ENCODE measurements at regions not wholly inside any gene's neighbourhood (a gene's known extent, or its start where the extent isn't known, plus 50 kb on each side); places are given as distances from the start of the nearest gene placed in this dataset.

DNA sequence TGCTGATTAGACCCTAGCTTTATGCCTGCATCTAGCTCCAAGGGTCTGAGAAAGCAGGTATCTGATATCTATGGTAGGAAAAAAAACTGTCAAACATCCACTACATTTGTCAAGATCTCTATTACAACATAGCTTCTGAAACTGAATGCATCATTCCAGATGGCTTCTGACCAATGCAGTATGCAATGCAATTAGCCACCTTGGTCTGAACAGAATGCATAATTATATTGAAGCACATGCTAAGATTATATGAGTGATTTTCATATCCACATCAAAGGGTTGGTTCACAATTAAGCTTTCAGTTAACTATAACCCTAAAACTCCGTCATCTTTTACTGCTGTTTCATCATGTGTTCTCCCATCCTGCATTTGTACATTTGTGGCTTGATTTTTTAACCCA, 271.4 kb downstream of the POLR1F start:
- DNase-seq: peak; percentile 20

DNA sequence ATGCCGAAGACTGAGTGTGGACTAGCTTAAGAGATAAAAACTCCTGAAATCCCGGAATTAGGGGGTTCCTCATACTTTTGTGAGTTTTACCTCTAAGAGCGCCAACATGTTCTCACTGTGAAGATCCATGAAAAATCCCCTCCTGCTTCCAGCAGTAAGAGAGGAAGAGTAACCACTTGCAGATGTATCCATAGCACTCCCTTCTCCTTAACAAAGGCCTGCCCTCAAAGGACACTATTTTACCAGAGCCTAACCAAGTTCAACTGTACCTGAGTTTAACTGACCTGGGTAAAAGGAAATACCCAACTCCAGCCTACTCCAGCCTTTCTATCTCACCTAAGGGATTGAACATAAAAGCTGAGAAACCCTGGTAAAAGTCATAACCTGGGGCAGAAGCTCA, 280.9 kb downstream of the POLR1F start:
- no peak for DNase-seq

DNA sequence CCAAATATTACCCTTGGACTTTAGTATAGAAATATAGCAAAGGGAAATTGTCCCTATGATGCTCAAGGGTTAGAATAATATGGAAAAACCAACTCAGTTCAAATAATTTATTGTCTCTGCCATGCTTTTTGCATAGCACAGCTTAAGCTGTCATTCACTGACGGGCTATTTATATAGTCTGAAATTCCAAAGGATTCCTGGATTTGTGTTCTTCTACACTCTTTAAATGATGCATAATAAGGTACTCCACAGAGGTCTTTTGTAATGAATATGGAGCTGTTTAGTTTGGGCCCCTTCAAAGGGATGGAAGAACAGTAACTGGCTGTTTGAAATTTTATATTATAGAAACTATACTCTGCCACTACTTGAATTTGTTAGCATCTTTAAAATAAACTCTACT, 276.6 kb upstream of the FERD3L start:
- no peak for DNase-seq

DNA sequence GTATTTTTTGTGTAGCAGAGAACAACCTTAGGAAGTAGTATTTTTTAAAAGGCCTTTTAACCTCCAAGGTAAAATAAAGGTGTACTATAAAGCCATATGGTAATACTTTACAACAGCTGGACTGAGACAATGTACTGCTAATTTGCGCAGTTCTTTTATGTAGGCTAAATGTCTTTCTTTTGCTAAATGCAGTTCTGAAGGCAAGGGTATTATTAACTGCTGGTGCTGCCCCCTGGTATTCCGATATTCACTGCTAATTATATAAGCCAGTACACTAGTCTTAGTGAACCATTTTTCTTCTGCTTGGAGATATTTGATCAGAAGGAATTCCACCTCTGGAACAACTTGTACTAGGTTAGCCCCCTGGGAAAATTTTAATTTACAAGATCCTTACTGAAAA, 272.0 kb upstream of the FERD3L start:
- DNase-seq: no peak

GRCh38 chr7:19415123-19415522, 269.9 kb upstream of the FERD3L start:
- no peak for DNase-seq

- peak; percentile 34 for DNase-seq
These were observed 268.3 kb upstream of the FERD3L start for GRCh38 chr7:19413443-19413965.

DNA sequence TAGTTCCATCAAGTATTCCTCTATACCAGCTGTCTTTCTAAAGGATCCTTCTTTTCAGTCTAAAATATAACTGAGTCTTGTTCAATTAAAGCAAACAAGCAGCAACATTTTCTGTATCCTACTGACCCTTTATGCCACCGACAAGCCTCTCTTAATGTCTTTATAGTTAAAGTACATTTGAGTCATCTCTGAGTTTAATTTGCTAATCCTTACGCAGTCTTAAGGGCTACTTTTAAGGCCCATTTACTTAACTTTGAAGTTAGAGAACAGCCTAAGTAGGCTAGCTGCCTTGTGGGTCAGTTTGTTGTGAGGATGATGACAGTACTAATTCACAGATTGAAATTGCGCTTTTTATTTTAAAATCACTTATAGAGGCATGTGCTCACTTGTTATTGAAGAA, 265.5 kb upstream of the FERD3L start:
- peak; percentile 37 for DNase-seq

DNA sequence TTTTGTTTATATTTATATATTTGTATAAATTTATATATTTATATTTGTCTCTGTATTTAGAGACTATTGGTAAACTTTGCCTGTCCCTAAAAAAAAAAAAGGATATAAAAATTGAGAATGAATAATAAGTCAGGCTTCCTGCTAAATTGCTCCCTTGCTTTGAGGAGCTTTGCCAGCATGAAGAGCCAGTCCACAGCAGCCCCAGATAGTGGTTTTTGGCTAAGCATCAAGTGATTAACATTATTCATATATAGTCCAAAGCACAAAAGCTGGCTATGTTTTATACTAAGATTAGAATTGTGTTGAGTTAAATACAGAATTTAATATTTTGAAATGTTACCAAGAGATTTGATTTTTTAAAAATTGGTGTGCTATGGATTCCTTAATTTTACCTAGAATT, 264.9 kb upstream of the FERD3L start:
- DNase-seq: peak; percentile 8

DNA sequence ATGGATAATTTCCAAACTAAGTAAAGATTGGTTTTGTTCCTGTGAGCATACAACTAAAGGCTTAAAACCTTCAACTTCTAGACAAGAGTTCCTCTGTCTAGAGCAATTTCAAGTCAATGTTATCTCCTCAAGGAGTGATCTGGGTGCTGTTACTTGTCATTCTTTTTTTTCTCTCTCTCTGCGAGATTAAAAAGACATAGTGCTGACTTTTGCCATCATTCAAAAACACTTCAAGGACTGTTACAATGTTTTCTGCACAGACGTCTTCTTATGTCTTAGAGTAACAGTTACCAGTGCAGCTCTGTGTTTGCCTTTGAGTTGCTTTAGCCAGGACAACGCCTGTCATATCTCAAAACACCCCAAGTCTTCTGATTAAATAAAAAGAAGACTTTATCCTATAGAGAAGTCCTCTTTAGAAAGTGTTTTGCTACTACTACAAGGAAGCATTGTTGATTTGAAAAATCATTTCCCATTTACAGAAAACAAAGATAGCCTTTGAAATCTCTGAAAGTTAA, 263.5 kb upstream of the FERD3L start:
- no peak for DNase-seq

DNA sequence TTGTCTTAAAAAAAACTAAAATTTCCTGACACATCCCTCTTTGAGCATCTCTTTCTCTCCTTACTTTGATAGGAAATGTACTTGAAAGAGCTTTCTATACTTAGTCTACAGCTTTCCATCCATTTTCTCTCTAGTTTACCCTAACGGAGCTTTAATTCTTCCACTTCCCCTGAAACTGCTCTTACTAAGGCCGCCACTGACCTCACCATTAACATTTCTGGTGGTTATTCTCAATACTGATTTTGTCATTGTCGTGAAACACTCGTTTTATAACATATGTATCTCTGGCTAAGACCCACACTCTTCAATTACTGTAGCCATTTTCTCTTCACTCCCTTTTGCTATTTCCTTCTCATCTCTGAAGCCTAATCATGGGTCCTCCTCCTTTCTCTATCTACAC, 262.0 kb upstream of the FERD3L start:
- no peak for DNase-seq

GRCh38 chr7:19405541-19405940, 260.3 kb upstream of the FERD3L start:
- DNase-seq: peak; percentile 89

DNA sequence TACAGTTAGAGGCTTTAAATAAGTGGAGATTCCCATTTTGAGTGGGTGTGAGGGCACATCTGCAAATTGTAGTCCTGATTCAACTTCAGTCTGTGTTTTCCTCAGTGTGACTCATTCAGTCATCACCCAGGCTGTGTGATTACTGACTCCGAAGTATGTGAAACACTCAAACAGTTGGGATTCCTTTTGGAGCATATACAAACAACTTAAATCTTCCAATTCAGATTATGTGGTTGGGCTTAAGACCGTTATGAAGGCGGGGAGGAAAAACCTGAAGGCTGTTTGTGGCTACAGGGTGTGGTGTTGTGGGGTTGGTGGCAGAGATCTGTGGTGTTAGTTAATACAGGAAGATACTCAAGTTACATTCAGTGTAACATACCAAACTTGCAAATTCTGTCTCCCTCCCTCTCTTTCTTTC, 259.7 kb upstream of the FERD3L start:
- peak; percentile 100 for DNase-seq

DNA sequence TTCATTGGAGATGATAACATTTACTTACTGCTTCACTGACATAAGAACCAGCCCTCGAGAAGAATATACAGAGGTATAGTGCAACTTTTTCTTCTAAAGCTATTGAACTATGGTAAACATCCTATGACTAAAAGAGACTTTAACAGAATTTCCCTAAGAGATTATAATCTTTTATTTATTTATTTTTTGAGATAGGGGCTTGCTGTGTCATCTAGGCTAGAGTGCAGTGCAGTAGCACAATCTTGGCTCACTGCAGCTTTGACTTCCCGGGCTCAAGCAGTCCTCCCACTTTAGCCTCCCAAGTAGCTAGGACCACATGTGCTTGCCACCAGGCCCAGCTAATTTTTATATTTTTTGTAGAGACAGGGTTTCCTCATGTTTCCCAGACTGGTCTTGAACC, 258.5 kb upstream of the FERD3L start:
- DNase-seq: no peak

DNA sequence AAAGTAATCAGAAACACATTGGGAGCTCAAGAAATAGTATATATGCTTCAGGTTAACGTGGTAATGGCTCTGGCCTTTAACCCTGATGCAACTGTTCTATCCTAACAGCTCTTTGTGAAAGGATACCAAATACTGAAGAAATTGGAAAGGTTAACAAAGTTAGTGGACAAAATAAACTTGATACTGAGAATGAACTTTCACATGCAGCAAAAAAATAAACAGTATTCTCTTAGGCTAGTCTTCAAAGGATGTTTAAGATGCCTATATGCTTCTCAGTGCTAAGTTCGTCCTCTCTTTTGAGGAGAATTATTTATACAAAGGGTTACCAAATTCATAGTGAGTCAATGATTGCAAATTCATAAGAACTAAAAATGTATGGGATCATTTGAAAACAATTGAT, 256.2 kb upstream of the FERD3L start:
- DNase-seq: peak; percentile 11

DNA sequence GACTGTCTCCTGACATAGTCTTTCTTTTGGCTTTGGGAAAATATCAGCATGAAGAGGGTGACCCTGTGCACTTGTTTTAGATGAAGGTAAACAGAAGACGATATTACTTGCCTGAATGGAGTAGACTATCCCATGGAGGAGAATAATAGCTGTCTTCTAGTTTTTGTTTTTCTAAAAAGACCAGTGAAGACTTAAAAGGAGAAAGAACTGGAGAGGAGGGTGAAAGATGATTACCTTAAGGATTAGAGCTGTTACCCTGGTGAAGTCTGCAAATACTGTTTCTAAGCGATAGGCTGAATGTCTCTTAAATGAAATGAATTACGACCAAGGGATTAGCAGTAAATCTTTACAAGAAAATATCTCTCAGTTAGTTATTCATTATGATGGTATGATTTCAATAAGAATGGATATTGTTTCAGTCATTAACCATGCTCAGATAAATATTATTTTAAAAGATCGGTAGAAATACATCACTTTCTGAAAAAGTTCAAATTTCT, 255.6 kb upstream of the FERD3L start:
- no peak for DNase-seq

GRCh38 chr7:19397911-19398310, 252.7 kb upstream of the FERD3L start:
- peak; percentile 70 for DNase-seq

GRCh38 chr7:19392246-19392645, 247.0 kb upstream of the FERD3L start:
- DNase-seq: peak; percentile 88

- DNase-seq: no peak
These were observed 245.6 kb upstream of the FERD3L start for GRCh38 chr7:19390795-19391194.

DNA sequence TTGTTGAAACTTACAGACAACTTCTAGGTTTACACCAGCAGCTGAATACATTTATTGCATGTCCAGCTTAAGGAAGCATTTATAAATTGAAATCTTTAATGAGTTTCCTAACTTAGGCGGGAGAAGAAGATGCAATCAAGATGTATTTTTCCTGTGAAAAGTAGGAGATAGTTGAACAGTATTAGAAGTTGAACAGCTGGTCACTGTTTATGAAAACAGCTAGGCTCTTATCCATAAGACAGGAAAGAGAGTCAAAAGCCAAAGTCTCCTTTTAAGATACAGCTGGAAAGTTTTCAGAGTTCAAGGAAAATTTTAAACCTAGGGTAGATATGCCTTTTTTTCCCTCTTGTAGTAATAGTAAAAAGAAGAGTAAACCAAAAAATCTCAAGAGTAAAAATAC, 236.1 kb upstream of the FERD3L start:
- no peak for DNase-seq

DNA sequence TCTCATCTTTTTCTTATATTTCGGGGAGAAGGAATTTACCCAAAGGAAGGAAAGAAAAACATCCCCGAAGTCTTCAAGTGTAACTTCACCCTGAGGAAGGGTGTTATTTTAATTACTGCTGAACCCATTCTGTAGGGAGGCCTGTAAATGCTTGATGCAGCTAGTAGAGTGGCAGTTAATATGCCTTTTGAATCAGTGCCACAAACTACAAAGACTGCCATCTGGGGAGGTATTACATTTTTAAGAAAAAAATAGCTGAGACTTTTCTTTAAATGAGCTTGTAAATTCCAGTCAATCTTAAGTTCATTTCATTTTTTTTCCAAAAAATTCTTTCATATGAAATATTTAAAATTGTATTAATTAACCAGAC, 233.1 kb upstream of the FERD3L start:
- peak; percentile 32 for DNase-seq

DNA sequence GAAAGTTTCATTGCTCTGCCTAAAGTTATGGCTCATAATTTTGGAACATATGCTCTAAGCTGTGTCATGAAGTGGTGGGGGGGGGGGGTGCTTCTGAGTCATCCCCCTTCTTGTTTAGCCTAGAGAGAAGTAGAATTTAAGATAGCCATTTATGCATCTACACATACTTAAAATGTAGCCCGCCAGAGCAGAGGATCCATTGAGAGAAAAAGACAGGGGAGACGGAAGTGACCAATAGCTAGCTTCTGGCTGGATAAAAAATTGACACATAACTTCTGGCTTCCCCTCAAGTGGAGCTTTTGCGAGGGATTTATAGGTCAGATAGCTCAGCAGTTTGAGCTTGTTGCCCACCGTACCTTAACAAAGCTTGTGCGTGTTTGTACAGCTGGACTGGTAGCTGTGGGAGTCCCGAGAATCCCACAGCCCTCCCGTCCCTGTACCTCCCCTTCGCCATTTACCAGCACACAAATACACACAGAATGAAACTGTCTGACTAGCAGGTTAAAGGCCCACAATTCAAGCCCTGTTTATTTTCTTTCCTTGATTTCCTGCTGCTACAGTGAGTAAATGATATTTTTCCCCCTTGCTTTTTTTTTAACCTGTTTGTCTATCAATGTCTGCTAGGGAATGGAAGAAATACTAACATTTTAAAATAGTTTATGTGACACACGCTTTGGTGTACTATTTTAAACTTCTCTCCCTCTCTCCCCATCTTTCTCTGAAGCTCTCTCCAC, 232.6 kb upstream of the FERD3L start:
- DNase-seq: peak; percentile 89

DNA sequence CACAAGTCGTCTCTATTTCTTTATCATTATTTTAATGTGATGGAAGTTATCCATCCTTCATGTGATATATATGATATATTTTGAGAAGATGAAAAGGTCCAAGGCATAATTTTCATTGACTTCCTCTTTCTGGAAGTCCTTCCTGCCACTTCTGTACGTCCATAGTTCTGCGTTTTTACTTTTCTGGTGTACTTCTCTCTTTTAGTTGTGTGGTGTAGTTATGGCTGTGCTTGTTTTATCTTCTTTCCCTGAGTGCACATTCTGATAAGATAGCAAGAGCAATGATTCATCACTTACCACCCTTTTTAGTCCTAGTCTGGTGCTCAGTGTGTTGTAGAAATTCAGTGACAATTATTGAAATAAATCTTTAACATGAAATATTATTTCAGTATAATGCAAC, 231.3 kb upstream of the FERD3L start:
- peak; percentile 7 for DNase-seq

GRCh38 chr7:19375976-19376375, 230.8 kb upstream of the FERD3L start:
- no peak for DNase-seq

DNA sequence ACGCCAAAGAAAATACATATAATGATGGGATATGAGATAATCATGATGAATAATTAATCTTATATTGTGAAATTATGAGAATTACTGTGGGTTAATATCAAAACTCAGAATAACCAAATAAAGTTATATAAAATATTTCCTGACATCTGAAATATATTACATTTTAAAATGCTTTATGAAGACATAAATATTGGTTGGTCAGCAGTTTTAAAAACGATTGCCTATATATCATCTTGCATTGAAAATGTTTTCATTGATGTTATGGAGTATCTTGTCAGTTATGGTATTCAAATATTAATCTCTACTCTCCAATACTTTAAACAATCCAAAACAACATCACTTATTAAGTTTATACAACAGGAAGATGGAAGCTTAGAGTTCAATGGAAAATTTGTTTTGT, 228.1 kb upstream of the FERD3L start:
- DNase-seq: no peak

DNA sequence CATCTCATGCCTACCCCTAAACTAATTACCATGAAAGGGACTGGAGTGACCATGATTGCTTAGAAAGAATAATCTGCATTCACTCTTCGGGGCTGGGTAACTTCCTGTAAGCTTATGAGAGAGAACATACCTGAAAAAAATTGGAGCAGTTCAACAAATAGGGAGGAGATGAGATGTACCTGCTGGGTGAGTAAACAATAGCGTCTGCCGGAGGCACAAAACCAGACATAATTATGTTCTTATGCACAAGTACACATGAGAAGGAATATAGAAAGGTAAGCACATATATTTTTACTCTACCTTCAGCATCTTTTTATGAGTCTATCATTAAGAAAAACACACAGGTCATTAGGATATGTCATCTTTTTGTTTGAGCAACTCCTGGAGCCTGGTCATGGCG, 224.6 kb upstream of the FERD3L start:
- no peak for DNase-seq
